ENCODE measurements at regions not wholly inside any gene's neighbourhood (a gene's known extent, or its start where the extent isn't known, plus 50 kb on each side); places are given as distances from the start of the nearest gene placed in this dataset.

- no peak for DNase-seq (ENCODE audit: low spot score)
- TF ChIP-seq, protein P1, sequence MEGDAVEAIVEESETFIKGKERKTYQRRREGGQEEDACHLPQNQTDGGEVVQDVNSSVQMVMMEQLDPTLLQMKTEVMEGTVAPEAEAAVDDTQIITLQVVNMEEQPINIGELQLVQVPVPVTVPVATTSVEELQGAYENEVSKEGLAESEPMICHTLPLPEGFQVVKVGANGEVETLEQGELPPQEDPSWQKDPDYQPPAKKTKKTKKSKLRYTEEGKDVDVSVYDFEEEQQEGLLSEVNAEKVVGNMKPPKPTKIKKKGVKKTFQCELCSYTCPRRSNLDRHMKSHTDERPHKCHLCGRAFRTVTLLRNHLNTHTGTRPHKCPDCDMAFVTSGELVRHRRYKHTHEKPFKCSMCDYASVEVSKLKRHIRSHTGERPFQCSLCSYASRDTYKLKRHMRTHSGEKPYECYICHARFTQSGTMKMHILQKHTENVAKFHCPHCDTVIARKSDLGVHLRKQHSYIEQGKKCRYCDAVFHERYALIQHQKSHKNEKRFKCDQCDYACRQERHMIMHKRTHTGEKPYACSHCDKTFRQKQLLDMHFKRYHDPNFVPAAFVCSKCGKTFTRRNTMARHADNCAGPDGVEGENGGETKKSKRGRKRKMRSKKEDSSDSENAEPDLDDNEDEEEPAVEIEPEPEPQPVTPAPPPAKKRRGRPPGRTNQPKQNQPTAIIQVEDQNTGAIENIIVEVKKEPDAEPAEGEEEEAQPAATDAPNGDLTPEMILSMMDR (IDR thresholded peaks at IDR 0.05; ENCODE audit: extremely low read depth, missing control alignments), result no peak
These were observed 1245.5 kb downstream of the GATA3 start for GRCh38 chr10:9299966-9300365.

- TF ChIP-seq, protein P1 (IDR thresholded peaks at IDR 0.05; ENCODE audit: extremely low read depth, missing control alignments), result no peak
- DNase-seq (ENCODE audit: low spot score), result no peak
These were observed 1246.7 kb downstream of the GATA3 start for GRCh38 chr10:9301148-9301547.

GRCh38 chr10:9301554-9301953, 1247.1 kb downstream of the GATA3 start:
- no peak for DNase-seq (ENCODE audit: low spot score)
- TF ChIP-seq, protein P1 (IDR thresholded peaks at IDR 0.05; ENCODE audit: extremely low read depth, missing control alignments), result no peak

- DNase-seq (ENCODE audit: low spot score), result no peak
- TF ChIP-seq, protein P1 (IDR thresholded peaks at IDR 0.05; ENCODE audit: extremely low read depth, missing control alignments), result no peak
These were observed 1247.8 kb downstream of the GATA3 start for GRCh38 chr10:9302140-9302746.

GRCh38 chr10:9305018-9305655, 1250.6 kb downstream of the GATA3 start:
- TF ChIP-seq, protein P1 (IDR thresholded peaks at IDR 0.05; ENCODE audit: extremely low read depth, missing control alignments), result no peak
- no peak for DNase-seq (ENCODE audit: low spot score)

DNA sequence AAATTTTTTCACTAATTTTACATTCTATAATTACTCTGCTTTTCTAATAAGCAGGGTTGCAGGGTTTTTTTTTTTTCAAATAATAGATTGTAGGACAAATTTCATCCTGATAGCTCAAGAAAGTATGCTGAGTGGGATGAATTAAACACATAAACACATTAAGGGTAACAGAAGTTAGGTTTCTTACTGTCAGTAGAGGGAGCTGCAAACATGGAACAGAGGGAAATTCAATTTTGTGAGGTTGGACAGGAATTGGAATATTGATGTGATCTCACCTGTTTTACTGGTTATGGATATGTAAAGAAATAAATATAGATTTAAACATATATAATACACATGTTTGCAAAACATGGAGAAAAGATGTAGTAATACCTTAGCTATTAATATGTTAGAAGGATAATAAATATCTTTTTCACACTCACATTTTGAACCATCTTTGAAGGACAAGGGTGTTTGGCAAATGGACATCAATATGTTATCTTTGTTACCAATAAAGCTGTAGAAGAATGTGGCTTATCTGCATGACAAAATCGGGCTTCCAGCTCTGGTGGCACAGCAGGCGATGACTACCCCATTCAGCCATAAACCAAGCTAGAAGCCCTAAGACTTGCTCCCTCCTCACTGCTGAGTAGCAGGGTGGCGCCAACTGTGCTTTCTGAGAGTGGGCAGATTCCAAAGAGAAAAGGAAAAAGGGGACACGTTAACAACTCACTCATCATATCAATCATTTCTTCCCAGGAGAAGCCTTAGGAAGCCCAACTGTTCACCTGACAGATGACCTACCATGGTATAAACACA, 1257.4 kb downstream of the GATA3 start:
- no peak for DNase-seq (ENCODE audit: low spot score)
- TF ChIP-seq, protein P1 (IDR thresholded peaks at IDR 0.05; ENCODE audit: extremely low read depth, missing control alignments), result no peak

DNA sequence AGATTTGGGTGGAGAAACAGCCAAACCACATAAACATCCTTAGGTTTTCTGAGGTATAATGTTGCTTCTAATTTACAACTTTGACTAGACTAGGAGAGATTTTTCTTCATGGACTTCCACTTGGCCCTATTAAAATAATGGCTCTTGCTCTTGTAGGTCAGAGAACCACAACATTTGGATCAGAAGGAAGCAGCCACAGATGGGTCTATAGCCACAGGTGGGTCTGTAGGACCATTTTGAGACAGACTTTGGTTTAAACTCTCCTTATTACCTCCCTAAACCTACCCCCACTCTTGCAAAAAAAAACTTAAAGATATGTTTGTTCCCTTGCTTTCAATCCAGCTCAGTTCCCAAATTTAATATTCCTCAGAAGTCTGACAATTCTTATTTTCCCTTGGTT, 1260.8 kb downstream of the GATA3 start:
- DNase-seq (ENCODE audit: low spot score), result no peak
- TF ChIP-seq, protein P1 (IDR thresholded peaks at IDR 0.05; ENCODE audit: extremely low read depth, missing control alignments), result no peak

All from GM20000 (cell line).